Lower leg skin (tissue), 3 donors: ENCODE measurements at regions not wholly inside any gene's neighbourhood (a gene's known extent, or its start where the extent isn't known, plus 50 kb on each side); places are given as distances from the start of the nearest gene placed in this dataset.

Source experiments
- CTCF ChIP-seq, 3 donors: fragments of 450-650 bp; IDR thresholded peaks; one replicate each; pipeline ENCODE4 v1.5.1; 2016; ENCODE audit warnings: antibody characterized with exemption in 3 of 3, mild to moderate bottlenecking in 3 of 3, moderate library complexity in 2 of 3
- POLR2A ChIP-seq, 2 donors: fragments of 450-650 bp; IDR thresholded peaks; one replicate each; pipeline ENCODE4 v1.6.1; 2016 to 2017; ENCODE audit warnings: antibody characterized with exemption in 2 of 2, mild to moderate bottlenecking in 1 of 2, moderate library complexity in 1 of 2

GRCh38 chr2:17232776-17233556 lies 285.3 kb downstream of the RAD51AP2 start:
- TF ChIP-seq CTCF (IDR thresholded peaks at IDR 0.05) (no peak), POLR2A (IDR thresholded peaks at IDR 0.05) (no peak)
